ENCODE measurements at regions not wholly inside any gene's neighbourhood (a gene's known extent, or its start where the extent isn't known, plus 50 kb on each side); places are given as distances from the start of the nearest gene placed in this dataset.
"Not testable (repeated sequence)": the region's sequence is repeated elsewhere in the genome, so short reads cannot be mapped to it uniquely, and the experiment has no call there.

GRCh38 chr4:128641566-128641965 is 167.9 kb upstream of the JADE1 start:
- BruUV-seq (replicated peaks); H3K27me3 Mint-ChIP-seq (ENCODE audit: insufficient read depth, unreplicated experiment); H3K9me3 ChIP-seq; H3K36me3 ChIP-seq (ENCODE audit: control insufficient read depth, insufficient read depth, low read length); H3K27me3 ChIP-seq (replicated peaks; ENCODE audit: control insufficient read depth, insufficient read depth, low read length); H3K4me3 Mint-ChIP-seq (ENCODE audit: unreplicated experiment); H3K27ac Mint-ChIP-seq (ENCODE audit: unreplicated experiment); POLR2A ChIA-PET; H3K9me3 Mint-ChIP-seq (ENCODE audit: unreplicated experiment); DNase-seq; CTCF ChIA-PET; intact Hi-C loops (cut with micrococcal nuclease; ENCODE audit: unreplicated experiment); H3K36me3 Mint-ChIP-seq (ENCODE audit: insufficient read depth, unreplicated experiment); H3K4me3 ChIP-seq (ENCODE audit: low read depth, low read length); H3K4me1 ChIP-seq: not testable (repeated sequence)
- peaks cover 13% of the 10 kb centered on the region for H3K4me1 Mint-ChIP-seq (ENCODE audit: low read depth, unreplicated experiment)

- H3K9me3 ChIP-seq, result no peaks in the 10 kb centered on the region
- no TSS peak for BruUV-seq (replicated peaks)
- Mint-ChIP-seq H3K4me1 (ENCODE audit: low read depth, unreplicated experiment) (peaks cover 21% of the 10 kb centered on the region), H3K9me3 (ENCODE audit: unreplicated experiment) (no peaks in the 10 kb centered on the region), H3K4me3 (ENCODE audit: unreplicated experiment) (no peak overlapping the region), H3K27ac (ENCODE audit: unreplicated experiment) (no peak overlapping the region), H3K27me3 (ENCODE audit: insufficient read depth, unreplicated experiment) (no peaks in the 10 kb centered on the region), H3K36me3 (ENCODE audit: insufficient read depth, unreplicated experiment) (peaks cover 12% of the 10 kb centered on the region)
- no peaks in the 10 kb centered on the region for H3K36me3 ChIP-seq (ENCODE audit: control insufficient read depth, insufficient read depth, low read length)
- CTCF ChIA-PET, result no interaction called here
- no peaks in the 10 kb centered on the region for H3K27me3 ChIP-seq (replicated peaks; ENCODE audit: control insufficient read depth, insufficient read depth, low read length)
- TF ChIP-seq CTCF (IDR thresholded peaks at IDR 0.05; ENCODE audit: insufficient read depth in 1 of 2, low read depth in 1 of 2, low read length in 1 of 2, severe bottlenecking in 1 of 2, unreplicated experiment in 1 of 2), result no peak
- H3K4me3 ChIP-seq (ENCODE audit: low read depth, low read length), result no peak overlapping the region
- intact Hi-C loops (cut with micrococcal nuclease; ENCODE audit: unreplicated experiment), result no loop called here
- H3K4me1 ChIP-seq, result peaks cover 14% of the 10 kb centered on the region
- no peak for DNase-seq
- POLR2A ChIA-PET, result no interaction called here
These were observed 169.8 kb upstream of the JADE1 start for GRCh38 chr4:128639541-128640270.

GRCh38 chr4:128636906-128637305 is 172.6 kb upstream of the JADE1 start:
- Mint-ChIP-seq H3K4me1 (ENCODE audit: low read depth, unreplicated experiment) (peaks cover 27% of the 10 kb centered on the region), H3K36me3 (ENCODE audit: insufficient read depth, unreplicated experiment) (peaks cover 16% of the 10 kb centered on the region), H3K9me3 (ENCODE audit: unreplicated experiment) (no peaks in the 10 kb centered on the region), H3K4me3 (ENCODE audit: unreplicated experiment) (no peak overlapping the region), H3K27ac (ENCODE audit: unreplicated experiment) (no peak overlapping the region), H3K27me3 (ENCODE audit: insufficient read depth, unreplicated experiment) (no peaks in the 10 kb centered on the region)
- Histone ChIP-seq H3K4me3 (ENCODE audit: low read depth, low read length) (no peak overlapping the region), H3K9me3 (no peaks in the 10 kb centered on the region), H3K4me1 (peaks cover 14% of the 10 kb centered on the region), H3K27me3 (replicated peaks; ENCODE audit: control insufficient read depth, insufficient read depth, low read length) (no peaks in the 10 kb centered on the region), H3K36me3 (ENCODE audit: control insufficient read depth, insufficient read depth, low read length) (no peaks in the 10 kb centered on the region)
- no peak for TF ChIP-seq CTCF (IDR thresholded peaks at IDR 0.05; ENCODE audit: insufficient read depth in 1 of 2, low read depth in 1 of 2, low read length in 1 of 2, severe bottlenecking in 1 of 2, unreplicated experiment in 1 of 2)
- intact Hi-C loops (cut with micrococcal nuclease; ENCODE audit: unreplicated experiment), result no loop called here
- POLR2A ChIA-PET, result no interaction called here
- no TSS peak for BruUV-seq (replicated peaks)
- no peak for DNase-seq
- CTCF ChIA-PET, result no interaction called here

All from Caco-2 (cell line).